Endothelial cell of umbilical vein (primary cell): ENCODE measurements at regions not wholly inside any gene's neighbourhood (a gene's known extent, or its start where the extent isn't known, plus 50 kb on each side); places are given as distances from the start of the nearest gene placed in this dataset.

Experiments used
- EZH2 ChIP-seq: IDR thresholded peaks from 2 replicates; pipeline ENCODE4 v1.6.1; 2012; ENCODE audit warnings: borderline replicate concordance, low read depth, mild to moderate bottlenecking, moderate library complexity, low read length, inconsistent platforms; ENCODE audit not compliant: severe bottlenecking
- FOS ChIP-seq: IDR thresholded peaks from 2 replicates; pipeline ENCODE4 v1.6.1; 2011; ENCODE audit warnings: mild to moderate bottlenecking, low read length, moderate library complexity, borderline replicate concordance; ENCODE audit not compliant: insufficient read depth
- GATA2 ChIP-seq: IDR thresholded peaks from 2 replicates; pipeline ENCODE4 v1.7.0; 2011; ENCODE audit warnings: low read depth, mild to moderate bottlenecking, moderate library complexity, mixed read lengths, low read length; ENCODE audit not compliant: insufficient read length, insufficient read depth
- POLR2A ChIP-seq: IDR thresholded peaks from 2 replicates; pipeline ENCODE4 v1.6.1; 2012; ENCODE audit warnings: low read depth, mild to moderate bottlenecking, control low read depth, low read length
- TF ChIP-seq, protein P1 (sequence below), 2 donors: IDR thresholded peaks; 1 replicate in 1 of 2; 2 replicates in 1 of 2; pipeline ENCODE4 v1.5.1; 2011; ENCODE audit warnings: low read length in 2 of 2, mild to moderate bottlenecking in 2 of 2, moderate library complexity in 2 of 2, control low read depth in 1 of 2, inconsistent platforms in 1 of 2, low read depth in 1 of 2; ENCODE audit not compliant: insufficient read depth in 1 of 2; ENCODE audit errors: extremely low read depth in 1 of 2
- TF ChIP-seq, protein P2 (sequence below): IDR thresholded peaks from 2 replicates; pipeline ENCODE4 v1.6.1; 2011; ENCODE audit not compliant: insufficient read depth, insufficient read length

DNA sequence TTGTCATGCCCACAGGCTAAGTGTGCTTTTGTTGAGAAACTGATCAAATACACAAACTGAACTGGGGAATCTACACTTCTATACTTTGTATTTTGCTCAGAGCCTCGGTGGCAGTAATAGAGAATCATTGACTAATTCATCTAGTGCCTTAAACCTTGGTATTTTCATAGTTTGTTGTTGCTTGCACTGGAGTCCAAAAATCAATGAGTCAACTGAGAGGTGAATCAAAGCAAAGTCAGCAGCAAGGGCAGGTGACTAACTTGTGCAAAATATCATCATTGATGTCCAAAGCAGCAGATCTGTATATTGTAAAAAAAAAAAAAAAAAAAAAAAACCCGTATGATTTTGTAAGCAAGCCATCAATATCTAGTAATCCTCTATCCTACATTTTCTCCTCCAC lies 296.4 kb downstream of the MAP2K6 start:
- TF ChIP-seq, protein P1, sequence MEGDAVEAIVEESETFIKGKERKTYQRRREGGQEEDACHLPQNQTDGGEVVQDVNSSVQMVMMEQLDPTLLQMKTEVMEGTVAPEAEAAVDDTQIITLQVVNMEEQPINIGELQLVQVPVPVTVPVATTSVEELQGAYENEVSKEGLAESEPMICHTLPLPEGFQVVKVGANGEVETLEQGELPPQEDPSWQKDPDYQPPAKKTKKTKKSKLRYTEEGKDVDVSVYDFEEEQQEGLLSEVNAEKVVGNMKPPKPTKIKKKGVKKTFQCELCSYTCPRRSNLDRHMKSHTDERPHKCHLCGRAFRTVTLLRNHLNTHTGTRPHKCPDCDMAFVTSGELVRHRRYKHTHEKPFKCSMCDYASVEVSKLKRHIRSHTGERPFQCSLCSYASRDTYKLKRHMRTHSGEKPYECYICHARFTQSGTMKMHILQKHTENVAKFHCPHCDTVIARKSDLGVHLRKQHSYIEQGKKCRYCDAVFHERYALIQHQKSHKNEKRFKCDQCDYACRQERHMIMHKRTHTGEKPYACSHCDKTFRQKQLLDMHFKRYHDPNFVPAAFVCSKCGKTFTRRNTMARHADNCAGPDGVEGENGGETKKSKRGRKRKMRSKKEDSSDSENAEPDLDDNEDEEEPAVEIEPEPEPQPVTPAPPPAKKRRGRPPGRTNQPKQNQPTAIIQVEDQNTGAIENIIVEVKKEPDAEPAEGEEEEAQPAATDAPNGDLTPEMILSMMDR (IDR thresholded peaks at IDR 0.05; ENCODE audit: extremely low read depth in 1 of 2, insufficient read depth in 1 of 2, low read depth in 1 of 2, low read length in 2 of 2) = no peak
- TF ChIP-seq, protein P2, sequence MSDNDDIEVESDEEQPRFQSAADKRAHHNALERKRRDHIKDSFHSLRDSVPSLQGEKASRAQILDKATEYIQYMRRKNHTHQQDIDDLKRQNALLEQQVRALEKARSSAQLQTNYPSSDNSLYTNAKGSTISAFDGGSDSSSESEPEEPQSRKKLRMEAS = no peak
- TF ChIP-seq POLR2A (no peak), GATA2 (no peak), FOS (no peak), EZH2 (no peak)
